Endothelial cell of umbilical vein (primary cell): ENCODE measurements at regions not wholly inside any gene's neighbourhood (a gene's known extent, or its start where the extent isn't known, plus 50 kb on each side); places are given as distances from the start of the nearest gene placed in this dataset.

Experiments used
- BruUV-seq: library from RNA; stranded (reverse); fragments of 400-500 nt; replicated peaks from 2 replicates; lab custom pipeline; 2021; lab: Mats Ljungman, UMichigan
- CTCF ChIA-PET: fragments of 300-600, 350-600 bp; sonication (Branson Sonifier 250); formaldehyde crosslinking; loops from one replicate; lab custom pipeline; 2021; ENCODE audit warnings: antibody characterized with exemption, inconsistent platforms; lab: Charles Lee
- POLR2A ChIA-PET: fragments of 300-600, 350-600 bp; sonication (Branson Sonifier 250); formaldehyde crosslinking; loops from one replicate; lab custom pipeline; 2021; ENCODE audit warnings: antibody characterized with exemption, inconsistent platforms; lab: Charles Lee
- DNase-seq: peaks from one replicate; pipeline ENCODE4 v3.0.0-alpha.2; 2011; ENCODE audit warnings: low read depth, low spot score
- FAIRE-seq: peaks from 2 replicates; lab custom pipeline; 2011; peaks lifted over from hg19 to GRCh38; lab: Jason Lieb, UNC
- H2AFZ ChIP-seq: 2 replicates; pipeline ENCODE4 v1.6.0; 2012; ENCODE audit warnings: low read depth, low read length, control low read depth, inconsistent platforms
- H3K27ac ChIP-seq: 2 replicates; pipeline ENCODE4 v1.5.1; 2011; ENCODE audit warnings: low read depth, mild to moderate bottlenecking, control low read depth, low read length, moderate library complexity; ENCODE audit not compliant: insufficient read depth
- H3K27me3 ChIP-seq, 2 experiments: 2 replicates each; pipeline versions ENCODE4 v1.6.0 to v1.6.1; 2011; ENCODE audit warnings: low read length in 2 of 2, mixed read lengths in 1 of 2; ENCODE audit not compliant: control insufficient read depth in 2 of 2, insufficient read depth in 2 of 2
- H3K36me3 ChIP-seq, 2 experiments: 2 replicates in 1 of 2; 3 replicates in 1 of 2; pipeline ENCODE4 v1.5.1; 2011; ENCODE audit warnings: low read length in 2 of 2, mild to moderate bottlenecking in 1 of 2, moderate library complexity in 1 of 2; ENCODE audit not compliant: control insufficient read depth in 2 of 2, insufficient read depth in 2 of 2; ENCODE audit errors: extremely low read depth in 1 of 2
- H3K4me1 ChIP-seq: 3 replicates; pipeline ENCODE4 v1.5.1; 2011; ENCODE audit warnings: mild to moderate bottlenecking, low read length; ENCODE audit not compliant: control insufficient read depth, insufficient read depth; ENCODE audit errors: extremely low read depth
- H3K4me2 ChIP-seq: 2 replicates; pipeline ENCODE4 v1.6.1; 2011; ENCODE audit warnings: low read length, control low read depth, mixed read lengths; ENCODE audit not compliant: insufficient read depth
- H3K4me3 ChIP-seq, 3 experiments: fragments of 200-600 bp in 1 of 3; sonication (generic), shearing (Covaris generic) in 1 of 3; replicated peaks in 1 of 3; 2 replicates each; pipeline ENCODE4 v1.5.1; 2011 to 2016; ENCODE audit warnings: control low read depth in 3 of 3, low read length in 3 of 3, mild to moderate bottlenecking in 2 of 3, inconsistent platforms in 1 of 3, low read depth in 1 of 3, moderate library complexity in 1 of 3; ENCODE audit not compliant: insufficient read depth in 1 of 3
- H3K79me2 ChIP-seq: 2 replicates; pipeline ENCODE4 v1.6.0; 2012; ENCODE audit warnings: low read length, inconsistent platforms; ENCODE audit not compliant: control insufficient read depth, insufficient read depth
- H3K9ac ChIP-seq: replicated peaks from 2 replicates; pipeline ENCODE3; 2011; ENCODE audit warnings: low read length, control low read depth; ENCODE audit not compliant: insufficient read depth; ENCODE audit errors: extremely low read depth
- H3K9me1 ChIP-seq: replicated peaks from 3 replicates; pipeline ENCODE4 v1.6.0; 2011; ENCODE audit warnings: mild to moderate bottlenecking, low read length; ENCODE audit not compliant: control insufficient read depth, insufficient read depth; ENCODE audit errors: extremely low read depth
- H3K9me3 ChIP-seq: replicated peaks from 2 replicates; pipeline ENCODE4 v1.5.1; 2012; ENCODE audit warnings: low read length, inconsistent platforms; ENCODE audit not compliant: control insufficient read depth, insufficient read depth
- H4K20me1 ChIP-seq: replicated peaks from 2 replicates; pipeline ENCODE3; 2011; ENCODE audit warnings: mild to moderate bottlenecking, low read length; ENCODE audit not compliant: control insufficient read depth, insufficient read depth; ENCODE audit errors: extremely low read depth
- EZH2 ChIP-seq: IDR thresholded peaks from 2 replicates; pipeline ENCODE4 v1.6.1; 2012; ENCODE audit warnings: borderline replicate concordance, low read depth, mild to moderate bottlenecking, moderate library complexity, low read length, inconsistent platforms; ENCODE audit not compliant: severe bottlenecking
- FOS ChIP-seq: IDR thresholded peaks from 2 replicates; pipeline ENCODE4 v1.6.1; 2011; ENCODE audit warnings: mild to moderate bottlenecking, low read length, moderate library complexity, borderline replicate concordance; ENCODE audit not compliant: insufficient read depth
- GATA2 ChIP-seq: IDR thresholded peaks from 2 replicates; pipeline ENCODE4 v1.7.0; 2011; ENCODE audit warnings: low read depth, mild to moderate bottlenecking, moderate library complexity, mixed read lengths, low read length; ENCODE audit not compliant: insufficient read length, insufficient read depth
- JUN ChIP-seq: IDR thresholded peaks from 2 replicates; pipeline ENCODE4 v1.6.1; 2011; ENCODE audit warnings: borderline replicate concordance, low read depth; ENCODE audit not compliant: insufficient read length, insufficient read depth
- MAX ChIP-seq: IDR thresholded peaks from 2 replicates; pipeline ENCODE4 v1.6.1; 2011; ENCODE audit not compliant: insufficient read depth, insufficient read length
- MYC ChIP-seq: IDR thresholded peaks from one replicate; pipeline ENCODE4 v1.6.1; 2011; ENCODE audit warnings: mild to moderate bottlenecking, low read depth, low read length
- POLR2A ChIP-seq: IDR thresholded peaks from 2 replicates; pipeline ENCODE4 v1.6.1; 2012; ENCODE audit warnings: low read depth, mild to moderate bottlenecking, control low read depth, low read length
- POLR2AphosphoS5 ChIP-seq: IDR thresholded peaks from 2 replicates; pipeline ENCODE4 v1.6.1; 2012; ENCODE audit warnings: low read depth, mild to moderate bottlenecking, control low read depth, low read length, moderate library complexity; ENCODE audit not compliant: insufficient read depth
- dilution Hi-C: fragments of 300-500 bp; cut with MboI; formaldehyde crosslinking; loops from one replicate; pipeline ENCODE4 v1.15.0; 2019; ENCODE audit warnings: low sequenced_read_pairs; ENCODE audit not compliant: extremely low pct_ligation_motif_present
- intact Hi-C: fragments of 100-400 bp; cut with micrococcal nuclease; formaldehyde crosslinking; loops from one replicate; pipeline ENCODE4 v1.10.0; 2022
- TF ChIP-seq, protein P1 (sequence below), 2 donors: IDR thresholded peaks; 1 replicate in 1 of 2; 2 replicates in 1 of 2; pipeline ENCODE4 v1.5.1; 2011; ENCODE audit warnings: low read length in 2 of 2, mild to moderate bottlenecking in 2 of 2, moderate library complexity in 2 of 2, control low read depth in 1 of 2, inconsistent platforms in 1 of 2, low read depth in 1 of 2; ENCODE audit not compliant: insufficient read depth in 1 of 2; ENCODE audit errors: extremely low read depth in 1 of 2

- Histone ChIP-seq H4K20me1 (no peaks in the 10 kb centered on the region), H3K79me2 (no peaks in the 10 kb centered on the region), H3K9ac (no peak overlapping the region), H3K27me3 (no peaks in the 10 kb centered on the region), H3K4me3 (no peak overlapping the region), H3K36me3 (no peaks in the 10 kb centered on the region), H3K27ac (no peak overlapping the region), H3K9me1 (no peaks in the 10 kb centered on the region), H3K9me3 (no peaks in the 10 kb centered on the region), H2AFZ (no peak overlapping the region), H3K4me2 (no peak overlapping the region), H3K4me1 (no peaks in the 10 kb centered on the region)
- intact Hi-C loops (no loop called here), dilution Hi-C loops (no loop called here)
- no TSS peak for BruUV-seq
- ChIA-PET CTCF (no interaction called here), POLR2A (no interaction called here)
- FAIRE-seq: no peak
- no peak for DNase-seq
- TF ChIP-seq FOS (no peak), MYC (no peak), EZH2 (no peak), GATA2 (no peak), POLR2AphosphoS5 (no peak), JUN (no peak), POLR2A (no peak), MAX (no peak)
- TF ChIP-seq, protein P1, sequence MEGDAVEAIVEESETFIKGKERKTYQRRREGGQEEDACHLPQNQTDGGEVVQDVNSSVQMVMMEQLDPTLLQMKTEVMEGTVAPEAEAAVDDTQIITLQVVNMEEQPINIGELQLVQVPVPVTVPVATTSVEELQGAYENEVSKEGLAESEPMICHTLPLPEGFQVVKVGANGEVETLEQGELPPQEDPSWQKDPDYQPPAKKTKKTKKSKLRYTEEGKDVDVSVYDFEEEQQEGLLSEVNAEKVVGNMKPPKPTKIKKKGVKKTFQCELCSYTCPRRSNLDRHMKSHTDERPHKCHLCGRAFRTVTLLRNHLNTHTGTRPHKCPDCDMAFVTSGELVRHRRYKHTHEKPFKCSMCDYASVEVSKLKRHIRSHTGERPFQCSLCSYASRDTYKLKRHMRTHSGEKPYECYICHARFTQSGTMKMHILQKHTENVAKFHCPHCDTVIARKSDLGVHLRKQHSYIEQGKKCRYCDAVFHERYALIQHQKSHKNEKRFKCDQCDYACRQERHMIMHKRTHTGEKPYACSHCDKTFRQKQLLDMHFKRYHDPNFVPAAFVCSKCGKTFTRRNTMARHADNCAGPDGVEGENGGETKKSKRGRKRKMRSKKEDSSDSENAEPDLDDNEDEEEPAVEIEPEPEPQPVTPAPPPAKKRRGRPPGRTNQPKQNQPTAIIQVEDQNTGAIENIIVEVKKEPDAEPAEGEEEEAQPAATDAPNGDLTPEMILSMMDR (IDR thresholded peaks at IDR 0.05; ENCODE audit: extremely low read depth in 1 of 2, insufficient read depth in 1 of 2, low read depth in 1 of 2, low read length in 2 of 2): no peak
Observed at GRCh38 chr12:98045395-98045794, 470.0 kb upstream of the TMPO start.
